Esophagus (tissue), 2 donors: ENCODE measurements at regions not wholly inside any gene's neighbourhood (a gene's known extent, or its start where the extent isn't known, plus 50 kb on each side); places are given as distances from the start of the nearest gene placed in this dataset.

Experiments used
- H3K27ac ChIP-seq, 2 donors: one replicate each; pipeline ENCODE4 v1.5.1; 2013; ENCODE audit warnings: low read depth in 2 of 2, mild to moderate bottlenecking in 2 of 2, inconsistent platforms in 1 of 2, low read length in 1 of 2, moderate library complexity in 1 of 2
- H3K27me3 ChIP-seq, 2 donors: one replicate each; pipeline ENCODE4 v1.6.1; 2013; ENCODE audit warnings: low read length in 2 of 2, control low read depth in 1 of 2, mild to moderate bottlenecking in 1 of 2; ENCODE audit not compliant: insufficient read depth in 2 of 2, control insufficient read depth in 1 of 2
- H3K36me3 ChIP-seq, 2 donors: one replicate each; pipeline ENCODE4 v1.6.1; 2013; ENCODE audit warnings: low read length in 1 of 2; ENCODE audit not compliant: control insufficient read depth in 2 of 2, insufficient read depth in 2 of 2
- H3K4me1 ChIP-seq, 2 donors: one replicate each; pipeline ENCODE4 v1.6.1; 2013; ENCODE audit warnings: low read length in 1 of 2; ENCODE audit not compliant: control insufficient read depth in 2 of 2, insufficient read depth in 2 of 2
- H3K4me3 ChIP-seq, 2 donors: one replicate each; pipeline ENCODE4 v1.5.1; 2013; ENCODE audit warnings: low read length in 2 of 2, mild to moderate bottlenecking in 2 of 2, low read depth in 1 of 2, moderate library complexity in 1 of 2
- H3K9me3 ChIP-seq, 2 donors: one replicate each; pipeline ENCODE4 v1.6.1; 2013; ENCODE audit warnings: mild to moderate bottlenecking in 2 of 2, low read depth in 1 of 2, low read length in 1 of 2, moderate library complexity in 1 of 2; ENCODE audit not compliant: control insufficient read depth in 2 of 2, insufficient read depth in 1 of 2
- WGBS, 2 donors: extraction: QIAGEN DNeasy Blood & Tissue Kit; methylation state at CpG; one replicate each; pipeline ENCODE4 v1.1.7; 2013; 5-methylcytosine and 5-hydroxymethylcytosine counted together
- donor health status: healthy with polysubstance abuse.
- donor health status: Bipolar disorder and iron deficiency.

DNA sequence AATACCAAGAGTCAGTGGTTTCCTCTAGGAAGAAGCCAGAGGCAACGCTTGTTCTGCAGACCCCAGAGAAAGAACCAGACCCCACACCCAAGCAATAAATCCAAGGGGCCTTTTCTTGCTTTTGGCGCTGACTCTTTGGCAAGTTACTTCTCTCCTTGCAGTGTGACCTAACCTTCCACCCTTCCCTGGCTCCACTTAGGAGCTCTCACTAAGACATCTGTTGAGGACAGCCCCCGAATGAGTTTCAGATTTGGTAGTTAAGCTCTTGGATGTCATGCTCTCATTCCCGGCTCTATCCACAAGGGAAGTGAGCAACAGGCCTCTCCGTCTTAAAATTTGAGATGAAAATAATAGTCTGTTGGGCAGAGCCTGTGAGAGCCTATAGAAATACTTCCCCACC, 50.6 kb upstream of the FAM204A start:
- no peaks in the 10 kb centered on the region for H3K36me3 ChIP-seq
- H3K9me3 ChIP-seq: peaks cover 0 to 2% of the 10 kb centered on the region in 2 donors
- H3K27ac ChIP-seq: no peak overlapping the region
- H3K4me3 ChIP-seq: no peak overlapping the region
- peaks cover 0 to 4% of the 10 kb centered on the region in 2 donors for H3K4me1 ChIP-seq
- WGBS, 2 donors: 77 to 78% methylated on average over 5 of the region's 5 CpGs
- H3K27me3 ChIP-seq: no peaks in the 10 kb centered on the region
